H1 (cell line): ENCODE measurements at regions not wholly inside any gene's neighbourhood (a gene's known extent, or its start where the extent isn't known, plus 50 kb on each side); places are given as distances from the start of the nearest gene placed in this dataset.

ENCODE experiments used
- CTCF ChIA-PET: fragments of 300-600 bp; sonication (Branson Sonifier 250); formaldehyde crosslinking; loops from one replicate; lab custom pipeline; 2021; ENCODE audit not compliant: partially characterized antibody; lab: Charles Lee
- POLR2A ChIA-PET: fragments of 300-600 bp; sonication (Branson Sonifier 250); formaldehyde crosslinking; loops from one replicate; lab custom pipeline; 2021; ENCODE audit warnings: inconsistent platforms; ENCODE audit not compliant: partially characterized antibody; lab: Charles Lee
- DNase-seq, 2 experiments: peaks; one replicate each; pipeline versions ENCODE4 v3.0.0 to v3.0.0-alpha.2; 2010 to 2022; ENCODE audit warnings: low spot score in 2 of 2, low read depth in 1 of 2, mixed read lengths in 1 of 2
- FAIRE-seq: peaks from 2 replicates; lab custom pipeline; 2011; peaks lifted over from hg19 to GRCh38; lab: Jason Lieb, UNC
- H2AFZ ChIP-seq: 2 replicates; pipeline ENCODE4 v1.8.1; 2012; ENCODE audit warnings: low read length, inconsistent platforms
- H2AK5ac ChIP-seq: 2 replicates; pipeline ENCODE4 v1.6.1; 2013; ENCODE audit warnings: low read depth, low read length
- H2BK120ac ChIP-seq: replicated peaks from 2 replicates; pipeline ENCODE3; 2013; ENCODE audit warnings: low read depth, low read length, inconsistent platforms
- H2BK12ac ChIP-seq: 2 replicates; pipeline ENCODE4 v1.6.1; 2013; ENCODE audit warnings: low read depth, low read length
- H2BK15ac ChIP-seq: 2 replicates; pipeline ENCODE4 v1.6.1; 2013; ENCODE audit warnings: low read length
- H2BK20ac ChIP-seq: 2 replicates; pipeline ENCODE4 v1.6.1; 2013; ENCODE audit warnings: low read length
- H2BK5ac ChIP-seq: 2 replicates; pipeline ENCODE4 v1.6.1; 2013; ENCODE audit warnings: low read depth, low read length
- H3K14ac ChIP-seq: 2 replicates; pipeline ENCODE4 v1.6.1; 2013; ENCODE audit warnings: inconsistent platforms; ENCODE audit not compliant: insufficient read length
- H3K18ac ChIP-seq: 2 replicates; pipeline ENCODE4 v1.6.1; 2013; ENCODE audit warnings: low read length; ENCODE audit errors: extremely low read depth
- H3K23ac ChIP-seq: 2 replicates; pipeline ENCODE4 v1.6.1; 2013; ENCODE audit warnings: inconsistent platforms; ENCODE audit not compliant: insufficient read length
- H3K23me2 ChIP-seq: 2 replicates; pipeline ENCODE4 v1.6.1; 2013; ENCODE audit warnings: low read depth, low read length
- H3K27ac ChIP-seq: 2 replicates; pipeline ENCODE4 v1.6.1; 2011; ENCODE audit warnings: low read depth, low read length, inconsistent platforms
- H3K27me3 ChIP-seq, 4 experiments: replicated peaks in 1 of 4; 1 replicate in 1 of 4; 2 replicates in 3 of 4; pipeline versions ENCODE4 v1.6.1 to v1.8.1; 2011 to 2013; ENCODE audit warnings: low read length in 3 of 4, mild to moderate bottlenecking in 3 of 4, inconsistent platforms in 2 of 4, mixed read lengths in 2 of 4, moderate library complexity in 1 of 4; ENCODE audit not compliant: control insufficient read depth in 3 of 4, insufficient read depth in 3 of 4; ENCODE audit errors: extremely low read depth in 1 of 4
- H3K36me3 ChIP-seq, 4 experiments: 2 replicates each; pipeline versions ENCODE4 v1.6.1 to v1.8.1; 2011 to 2013; ENCODE audit warnings: mild to moderate bottlenecking in 4 of 4, low read length in 3 of 4, moderate library complexity in 2 of 4, control low read depth in 1 of 4, inconsistent platforms in 1 of 4; ENCODE audit not compliant: insufficient read depth in 4 of 4, control insufficient read depth in 2 of 4
- H3K4ac ChIP-seq: replicated peaks from 2 replicates; pipeline ENCODE3; 2013; ENCODE audit warnings: low read length, low read depth, mixed read lengths, inconsistent platforms; ENCODE audit not compliant: insufficient read length
- H3K4me1 ChIP-seq, 4 experiments: replicated peaks in 1 of 4; 1 replicate in 1 of 4; 2 replicates in 3 of 4; pipeline versions ENCODE4 v1.6.1 to v1.8.1; 2011 to 2013; ENCODE audit warnings: low read length in 3 of 4, inconsistent platforms in 2 of 4, mixed read lengths in 1 of 4; ENCODE audit not compliant: insufficient read depth in 4 of 4, control insufficient read depth in 3 of 4
- H3K4me2 ChIP-seq, 2 experiments: 2 replicates each; pipeline versions ENCODE4 v1.6.1 to v1.8.1; 2011 to 2013; ENCODE audit warnings: low read depth in 2 of 2, low read length in 2 of 2, control low read depth in 1 of 2, inconsistent platforms in 1 of 2, mild to moderate bottlenecking in 1 of 2; ENCODE audit not compliant: insufficient read depth in 1 of 2
- H3K4me3 ChIP-seq, 4 experiments: fragments of 200-600, 300-600 bp in 1 of 4; sonication (generic), shearing (Covaris generic), sonication (Bioruptor Twin) in 1 of 4; 2 replicates each; pipeline versions ENCODE4 v1.5.1 to v1.8.1; 2011 to 2016; ENCODE audit warnings: low read length in 4 of 4, low read depth in 3 of 4, control low read depth in 2 of 4, inconsistent platforms in 2 of 4, mild to moderate bottlenecking in 2 of 4, mixed read lengths in 1 of 4, moderate library complexity in 1 of 4; ENCODE audit not compliant: insufficient read depth in 2 of 4; ENCODE audit errors: extremely low read depth in 1 of 4
- H3K56ac ChIP-seq: replicated peaks from 2 replicates; pipeline ENCODE3; 2013; ENCODE audit warnings: low read depth, mild to moderate bottlenecking, mixed read lengths, low read length, inconsistent platforms; ENCODE audit not compliant: insufficient read length
- H3K79me1 ChIP-seq: 2 replicates; pipeline ENCODE4 v1.6.1; 2013; ENCODE audit warnings: low read depth, low read length, control low read depth
- H3K79me2 ChIP-seq, 2 experiments: 2 replicates each; pipeline versions ENCODE4 v1.6.1 to v1.8.1; 2012 to 2013; ENCODE audit warnings: low read length in 2 of 2, mild to moderate bottlenecking in 2 of 2, inconsistent platforms in 1 of 2; ENCODE audit not compliant: insufficient read depth in 2 of 2, control insufficient read depth in 1 of 2
- H3K9ac ChIP-seq, 4 experiments: replicated peaks in 1 of 4; 1 replicate in 1 of 4; 2 replicates in 3 of 4; pipeline versions ENCODE4 v1.6.1 to v1.8.1; 2011 to 2013; ENCODE audit warnings: low read depth in 3 of 4, low read length in 3 of 4, control low read depth in 2 of 4, mild to moderate bottlenecking in 2 of 4, moderate library complexity in 2 of 4, inconsistent platforms in 1 of 4; ENCODE audit errors: extremely low read depth in 1 of 4
- H3K9me3 ChIP-seq, 2 experiments: 2 replicates each; pipeline versions ENCODE4 v1.6.1 to v1.8.1; 2012 to 2013; ENCODE audit warnings: mild to moderate bottlenecking in 2 of 2, moderate library complexity in 2 of 2, control low read depth in 1 of 2, inconsistent platforms in 1 of 2, low read depth in 1 of 2, low read length in 1 of 2, mixed read lengths in 1 of 2; ENCODE audit not compliant: insufficient read depth in 2 of 2
- H4K20me1 ChIP-seq, 2 experiments: replicated peaks in 1 of 2; 2 replicates each; pipeline versions ENCODE3 to v1.8.1; 2011 to 2013; ENCODE audit warnings: inconsistent platforms in 2 of 2, low read length in 2 of 2, mild to moderate bottlenecking in 1 of 2; ENCODE audit not compliant: insufficient read depth in 2 of 2, control insufficient read depth in 1 of 2
- H4K5ac ChIP-seq: 2 replicates; pipeline ENCODE4 v1.6.1; 2013; ENCODE audit warnings: low read length, low read depth, mixed read lengths, inconsistent platforms; ENCODE audit not compliant: insufficient read length
- H4K8ac ChIP-seq: 2 replicates; pipeline ENCODE4 v1.8.0; 2013; ENCODE audit warnings: mild to moderate bottlenecking, moderate library complexity, low read length, inconsistent platforms; ENCODE audit not compliant: insufficient read depth; ENCODE audit errors: extremely low read depth
- H4K91ac ChIP-seq: replicated peaks from 2 replicates; pipeline ENCODE3; 2013; ENCODE audit warnings: low read length, mixed read lengths, inconsistent platforms; ENCODE audit not compliant: insufficient read length
- ASH2L ChIP-seq: fragments of 200-600, 300-600 bp; sonication (generic); IDR thresholded peaks from one replicate; pipeline ENCODE4 v1.7.1; 2017; ENCODE audit warnings: low read length
- BACH1 ChIP-seq: IDR thresholded peaks from 2 replicates; pipeline ENCODE4 v1.6.1; 2012; ENCODE audit warnings: low read length, improper control_type of control experiment
- BCL11A ChIP-seq, 2 experiments: IDR thresholded peaks; one replicate each; pipeline ENCODE4 v1.6.1; 2011; ENCODE audit warnings: low read depth in 2 of 2, low read length in 2 of 2, mild to moderate bottlenecking in 2 of 2
- BRCA1 ChIP-seq: IDR thresholded peaks from 2 replicates; pipeline ENCODE4 v1.6.1; 2012; ENCODE audit warnings: low read depth, low read length, improper control_type of control experiment
- CHD1 ChIP-seq: IDR thresholded peaks from 2 replicates; pipeline ENCODE4 v1.6.1; 2012; ENCODE audit warnings: low read depth, low read length, improper control_type of control experiment
- E2F6 ChIP-seq: IDR thresholded peaks from 2 replicates; pipeline ENCODE4 v1.6.1; 2012; ENCODE audit warnings: inconsistent platforms
- EP300 ChIP-seq, 2 experiments: IDR thresholded peaks; 1 replicate in 1 of 2; 2 replicates in 1 of 2; pipeline ENCODE4 v1.6.1; 2011 to 2012; ENCODE audit warnings: low read depth in 2 of 2, low read length in 2 of 2, mild to moderate bottlenecking in 2 of 2, borderline replicate concordance in 1 of 2, inconsistent platforms in 1 of 2, moderate library complexity in 1 of 2
- GABPA ChIP-seq: IDR thresholded peaks from 2 replicates; pipeline ENCODE4 v1.6.1; 2011; ENCODE audit warnings: mild to moderate bottlenecking, low read length, moderate library complexity, borderline replicate concordance; ENCODE audit not compliant: insufficient read depth
- HDAC2 ChIP-seq, 2 experiments: fragments of 300-600 bp in 1 of 2; sonication (generic) in 1 of 2; IDR thresholded peaks; 2 replicates each; pipeline ENCODE4 v1.6.1; 2011 to 2012; ENCODE audit warnings: low read depth in 2 of 2, low read length in 2 of 2, mild to moderate bottlenecking in 2 of 2, moderate library complexity in 2 of 2, borderline replicate concordance in 1 of 2, inconsistent platforms in 1 of 2
- HDAC6 ChIP-seq: IDR thresholded peaks from one replicate; pipeline ENCODE4 v1.7.1; 2012; ENCODE audit warnings: low read depth, mild to moderate bottlenecking, inconsistent platforms, low read length, moderate library complexity
- JUND ChIP-seq: IDR thresholded peaks from 2 replicates; pipeline ENCODE4 v1.6.1; 2011; ENCODE audit warnings: mild to moderate bottlenecking, improper control_type of control experiment, low read length
- NRF1 ChIP-seq: IDR thresholded peaks from 2 replicates; pipeline ENCODE4 v1.6.1; 2011; ENCODE audit warnings: mild to moderate bottlenecking, low read depth, low read length, improper control_type of control experiment
- RFX5 ChIP-seq: IDR thresholded peaks from 2 replicates; pipeline ENCODE4 v1.6.1; 2011; ENCODE audit warnings: low read depth, low read length, improper control_type of control experiment, borderline replicate concordance
- YY1 ChIP-seq: IDR thresholded peaks from 2 replicates; pipeline ENCODE4 v1.6.1; 2011; ENCODE audit warnings: low read depth, mild to moderate bottlenecking, low read length
- ZNF274 ChIP-seq: IDR thresholded peaks from 2 replicates; pipeline ENCODE4 v1.7.0; 2012; ENCODE audit warnings: low read length, borderline replicate concordance; ENCODE audit errors: extremely low read depth
- WGBS, 2 experiments: shearing (Covaris generic) in 1 of 2; methylation state at CpG; one replicate each; pipeline versions ENCODE4 v1.1.6 to v1.1.7; 2013 to 2015; ENCODE audit warnings: low lambda C conversion rate in 2 of 2, mixed read lengths in 2 of 2, inconsistent platforms in 1 of 2, low coverage in 1 of 2, missing lambda C conversion rate in 1 of 2; ENCODE audit not compliant: insufficient replicate concordance in 2 of 2, insufficient coverage in 1 of 2, insufficient read length in 1 of 2; ENCODE audit errors: extremely low coverage in 1 of 2, missing lambda C conversion rate in 1 of 2; 5-methylcytosine and 5-hydroxymethylcytosine counted together

- no peak for DNase-seq
- POLR2A ChIA-PET: no interaction called here
- no peak for FAIRE-seq
- TF ChIP-seq CHD1: no peak
- no peak for TF ChIP-seq BRCA1
- TF ChIP-seq NRF1: no peak
- no peak for TF ChIP-seq ASH2L
- TF ChIP-seq RFX5: no peak
- TF ChIP-seq EP300 (IDR thresholded peaks at IDR 0.05; ENCODE audit: borderline replicate concordance in 1 of 2, low read depth in 2 of 2, low read length in 2 of 2): no peak
- no peak for TF ChIP-seq HDAC6
- no peak for TF ChIP-seq GABPA
- TF ChIP-seq ZNF274: no peak
- TF ChIP-seq JUND: no peak
- TF ChIP-seq BACH1: no peak
- TF ChIP-seq YY1: no peak
- no peak for TF ChIP-seq E2F6
- TF ChIP-seq HDAC2 (IDR thresholded peaks at IDR 0.05; ENCODE audit: borderline replicate concordance in 1 of 2, low read depth in 2 of 2, low read length in 2 of 2): no peak
- no peak for TF ChIP-seq BCL11A (IDR thresholded peaks at IDR 0.05; ENCODE audit: low read depth in 2 of 2, low read length in 2 of 2)
These were observed 343.1 kb upstream of the KCND2 start for GRCh38 chr7:119929891-119930290.

More at GRCh38 chr7:119929891-119930290, 343.1 kb upstream of the KCND2 start:
- Histone ChIP-seq H3K9me3 (no peaks in the 10 kb centered on the region), H3K23ac (no peak overlapping the region), H4K8ac (no peak overlapping the region), H3K4ac (no peak overlapping the region), H2AFZ (no peak overlapping the region), H3K4me3 (no peak overlapping the region), H2BK20ac (no peak overlapping the region), H3K56ac (no peak overlapping the region), H3K23me2 (no peaks in the 10 kb centered on the region), H3K79me2 (no peaks in the 10 kb centered on the region), H2BK12ac (no peak overlapping the region), H3K9ac (no peak overlapping the region), H3K79me1 (no peaks in the 10 kb centered on the region), H3K4me2 (no peak overlapping the region), H4K5ac (no peak overlapping the region), H3K18ac (no peak overlapping the region), H4K20me1 (no peaks in the 10 kb centered on the region), H3K14ac (no peak overlapping the region), H2BK15ac (no peak overlapping the region), H2BK120ac (no peak overlapping the region), H4K91ac (no peak overlapping the region), H3K27ac (no peak overlapping the region), H3K27me3 (no peaks in the 10 kb centered on the region), H3K36me3 (no peaks in the 10 kb centered on the region), H3K4me1 (no peaks in the 10 kb centered on the region), H2AK5ac (no peak overlapping the region), H2BK5ac (no peak overlapping the region)
- CTCF ChIA-PET: no interaction called here
- 92% methylated on average over 3 of the region's 3 CpGs; no CpG with 5 or more reads in 1 of the 2 experiments for WGBS, 2 experiments
